ENCODE measurements at regions not wholly inside any gene's neighbourhood (a gene's known extent, or its start where the extent isn't known, plus 50 kb on each side); places are given as distances from the start of the nearest gene placed in this dataset.

DNA sequence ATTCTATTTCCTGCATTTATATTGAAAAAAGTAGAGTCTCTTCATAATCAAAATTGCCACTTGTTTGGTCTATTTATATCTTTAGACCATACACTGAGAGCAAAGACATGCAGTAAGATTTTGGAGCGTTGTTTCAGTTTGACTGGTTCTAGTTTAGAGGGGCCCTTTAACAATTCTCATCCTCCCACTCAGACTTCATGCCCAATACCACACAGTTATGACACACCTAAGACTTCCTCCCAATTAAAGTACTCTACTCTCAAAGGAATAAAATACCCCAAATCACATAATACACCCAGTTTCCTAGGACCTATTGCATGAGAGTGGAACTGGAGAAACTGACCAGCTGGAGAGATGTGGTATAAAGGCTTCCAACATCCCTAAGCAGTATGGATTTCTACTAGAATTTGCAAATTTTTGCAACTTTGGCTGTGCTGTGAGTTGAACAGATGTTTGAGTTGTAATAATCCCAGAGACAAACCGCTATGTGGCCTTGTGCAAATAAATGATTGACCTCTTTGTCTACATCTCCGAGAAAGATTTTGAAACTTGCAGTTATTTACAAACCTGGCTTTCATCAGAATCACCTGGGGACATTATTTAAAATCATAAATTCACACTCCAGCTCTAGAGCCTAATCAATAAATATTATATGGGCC is 170.0 kb upstream of the ROBO2 start:
- Histone ChIP-seq H2AFZ (replicated peaks) (no peak overlapping the region), H3K4me2 (no peak overlapping the region), H3K36me3 (no peaks in the 10 kb centered on the region), H3K4me1 (peaks cover 5% of the 10 kb centered on the region), H3K4me3 (no peak overlapping the region), H3F3A (ENCODE audit: low read depth) (no peaks in the 10 kb centered on the region), H3K9me3 (ENCODE audit: low read depth) (no peaks in the 10 kb centered on the region), H3K79me2 (ENCODE audit: low read depth) (no peaks in the 10 kb centered on the region), H3K9ac (no peak overlapping the region), H3K27me3 (no peaks in the 10 kb centered on the region), H4K20me1 (ENCODE audit: low read depth) (no peaks in the 10 kb centered on the region), H3K27ac (no peak overlapping the region)
- Mint-ChIP-seq H3K27ac (no peak overlapping the region), H3K27me3 (ENCODE audit: insufficient read depth, low read depth) (no peaks in the 10 kb centered on the region), H3K4me3 (no peak overlapping the region), H3K4me1 (no peaks in the 10 kb centered on the region), H3K36me3 (no peaks in the 10 kb centered on the region), H3K9me3 (no peaks in the 10 kb centered on the region)
- TF ChIP-seq EZH2 (IDR thresholded peaks at IDR 0.05) (no peak), EZH2phosphoT487 (IDR thresholded peaks at IDR 0.05) (no peak)
- TF ChIP-seq, protein P1, sequence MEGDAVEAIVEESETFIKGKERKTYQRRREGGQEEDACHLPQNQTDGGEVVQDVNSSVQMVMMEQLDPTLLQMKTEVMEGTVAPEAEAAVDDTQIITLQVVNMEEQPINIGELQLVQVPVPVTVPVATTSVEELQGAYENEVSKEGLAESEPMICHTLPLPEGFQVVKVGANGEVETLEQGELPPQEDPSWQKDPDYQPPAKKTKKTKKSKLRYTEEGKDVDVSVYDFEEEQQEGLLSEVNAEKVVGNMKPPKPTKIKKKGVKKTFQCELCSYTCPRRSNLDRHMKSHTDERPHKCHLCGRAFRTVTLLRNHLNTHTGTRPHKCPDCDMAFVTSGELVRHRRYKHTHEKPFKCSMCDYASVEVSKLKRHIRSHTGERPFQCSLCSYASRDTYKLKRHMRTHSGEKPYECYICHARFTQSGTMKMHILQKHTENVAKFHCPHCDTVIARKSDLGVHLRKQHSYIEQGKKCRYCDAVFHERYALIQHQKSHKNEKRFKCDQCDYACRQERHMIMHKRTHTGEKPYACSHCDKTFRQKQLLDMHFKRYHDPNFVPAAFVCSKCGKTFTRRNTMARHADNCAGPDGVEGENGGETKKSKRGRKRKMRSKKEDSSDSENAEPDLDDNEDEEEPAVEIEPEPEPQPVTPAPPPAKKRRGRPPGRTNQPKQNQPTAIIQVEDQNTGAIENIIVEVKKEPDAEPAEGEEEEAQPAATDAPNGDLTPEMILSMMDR (IDR thresholded peaks at IDR 0.05), result no peak
- DNase-seq (ENCODE audit: low spot score), result no peak

DNA sequence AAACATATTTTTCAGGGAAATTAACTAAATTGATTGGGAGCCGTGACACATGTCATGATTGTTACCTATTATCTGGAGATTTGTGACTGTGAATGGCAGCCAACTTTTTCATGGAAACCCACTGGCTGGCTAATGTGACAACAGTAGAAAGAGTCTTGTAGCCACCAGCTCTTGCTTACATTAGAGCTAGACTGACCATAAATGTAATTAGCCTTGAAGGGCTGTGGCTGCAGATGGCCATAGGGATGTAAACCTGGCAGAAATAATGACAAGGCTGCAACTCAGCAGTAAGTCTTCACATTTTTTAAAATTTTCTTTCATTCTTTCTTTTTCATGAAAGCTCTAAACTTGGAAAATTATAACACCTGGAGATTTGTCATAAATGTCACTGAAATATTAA is 168.2 kb upstream of the ROBO2 start:
- TF ChIP-seq EZH2 (IDR thresholded peaks at IDR 0.05) (no peak), EZH2phosphoT487 (IDR thresholded peaks at IDR 0.05) (no peak)

DNA sequence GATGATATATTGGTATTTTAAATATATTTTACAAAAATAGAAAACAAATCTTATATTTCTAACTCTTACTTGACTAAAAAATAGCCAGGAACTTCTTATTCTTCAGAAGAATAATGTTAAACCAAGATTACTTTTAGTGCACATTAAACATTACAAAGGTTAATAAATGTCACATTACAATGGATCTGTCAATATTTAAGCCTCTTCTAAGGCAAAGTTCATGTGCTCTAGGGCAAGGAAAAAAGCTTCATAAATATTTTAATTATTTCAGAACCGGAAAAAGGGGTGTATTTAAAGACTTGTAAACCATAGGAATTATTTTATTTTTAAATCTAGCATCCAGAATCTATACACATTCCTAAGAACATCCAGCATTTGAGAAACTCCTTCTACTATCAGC is 166.9 kb upstream of the ROBO2 start:
- no peak overlapping the region for H3K4me3 ChIP-seq
- no peaks in the 10 kb centered on the region for H3K9me3 ChIP-seq (ENCODE audit: low read depth)
- H3K27me3 ChIP-seq, result no peaks in the 10 kb centered on the region
- Mint-ChIP-seq H3K27ac (no peak overlapping the region), H3K4me3 (no peak overlapping the region), H3K9me3 (no peaks in the 10 kb centered on the region), H3K4me1 (no peaks in the 10 kb centered on the region), H3K36me3 (no peaks in the 10 kb centered on the region), H3K27me3 (ENCODE audit: insufficient read depth, low read depth) (no peaks in the 10 kb centered on the region)
- H3K4me1 ChIP-seq, result peaks cover 5% of the 10 kb centered on the region
- no peaks in the 10 kb centered on the region for H3F3A ChIP-seq (ENCODE audit: low read depth)
- H4K20me1 ChIP-seq (ENCODE audit: low read depth), result no peaks in the 10 kb centered on the region
- H3K36me3 ChIP-seq, result no peaks in the 10 kb centered on the region
- no peak for DNase-seq (ENCODE audit: low spot score)
- H3K27ac ChIP-seq, result no peak overlapping the region
- no peak overlapping the region for H3K9ac ChIP-seq
- H2AFZ ChIP-seq (replicated peaks), result no peak overlapping the region
- no peaks in the 10 kb centered on the region for H3K79me2 ChIP-seq (ENCODE audit: low read depth)
- H3K4me2 ChIP-seq, result no peak overlapping the region
- TF ChIP-seq EZH2phosphoT487 (IDR thresholded peaks at IDR 0.05), result no peak
- TF ChIP-seq, protein P1 (IDR thresholded peaks at IDR 0.05), result no peak
- TF ChIP-seq EZH2 (IDR thresholded peaks at IDR 0.05), result no peak

More for the DNA sequence above, 168.2 kb upstream of the ROBO2 start:
- Histone ChIP-seq H3K4me3 (no peak overlapping the region), H3K9ac (no peak overlapping the region), H3K4me2 (no peak overlapping the region), H4K20me1 (ENCODE audit: low read depth) (no peaks in the 10 kb centered on the region), H3K4me1 (peaks cover 5% of the 10 kb centered on the region), H3K36me3 (no peaks in the 10 kb centered on the region), H3K9me3 (ENCODE audit: low read depth) (no peaks in the 10 kb centered on the region), H3K27ac (no peak overlapping the region), H3K27me3 (no peaks in the 10 kb centered on the region), H3F3A (ENCODE audit: low read depth) (no peaks in the 10 kb centered on the region), H2AFZ (replicated peaks) (no peak overlapping the region), H3K79me2 (ENCODE audit: low read depth) (no peaks in the 10 kb centered on the region)
- no peaks in the 10 kb centered on the region for H3K27me3 Mint-ChIP-seq (ENCODE audit: insufficient read depth, low read depth)
- no peak overlapping the region for H3K27ac Mint-ChIP-seq
- H3K4me3 Mint-ChIP-seq, result no peak overlapping the region
- no peak for DNase-seq (ENCODE audit: low spot score)
- H3K4me1 Mint-ChIP-seq, result no peaks in the 10 kb centered on the region
- no peaks in the 10 kb centered on the region for H3K36me3 Mint-ChIP-seq
- H3K9me3 Mint-ChIP-seq, result no peaks in the 10 kb centered on the region

DNA sequence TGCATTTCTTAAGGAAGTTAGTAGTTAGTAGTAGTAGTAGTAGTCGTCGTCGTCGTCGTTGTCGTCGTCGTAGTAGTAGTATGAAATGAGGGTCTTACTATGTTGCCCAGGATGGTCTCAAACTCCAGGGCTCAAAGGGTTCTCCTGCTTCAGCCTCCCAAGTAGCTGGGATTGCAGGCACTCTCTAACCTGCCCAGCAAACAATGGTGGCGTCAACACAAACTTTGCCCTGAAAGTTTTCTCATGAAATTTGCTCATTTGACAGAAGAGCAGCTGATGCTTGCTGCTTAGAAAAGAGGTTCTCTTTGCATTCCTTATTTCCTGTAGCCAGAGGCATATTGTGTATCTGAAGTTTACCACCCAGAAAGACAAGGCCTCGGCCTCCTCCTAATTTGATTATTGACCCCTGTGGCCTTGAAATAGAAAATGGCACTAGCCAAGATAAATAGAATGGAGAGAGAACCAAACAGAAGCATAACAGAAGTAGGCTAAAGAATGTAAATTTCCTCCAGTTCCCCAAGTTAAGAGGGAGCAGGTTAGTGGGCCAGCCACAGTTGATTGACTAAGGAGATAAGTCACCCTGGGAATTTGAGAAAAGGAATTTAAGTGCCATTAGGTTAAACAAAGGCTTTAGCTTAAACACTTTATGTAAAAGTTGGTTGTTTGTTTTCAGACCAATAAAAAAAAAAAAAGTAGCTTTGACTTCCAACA is 166.2 kb upstream of the ROBO2 start:
- Histone ChIP-seq H3K27ac (no peak overlapping the region), H3K9ac (no peak overlapping the region), H2AFZ (replicated peaks) (peak overlapping the region; percentile 37), H3F3A (ENCODE audit: low read depth) (no peaks in the 10 kb centered on the region), H3K4me2 (no peak overlapping the region), H3K27me3 (no peaks in the 10 kb centered on the region), H3K36me3 (no peaks in the 10 kb centered on the region), H3K4me3 (no peak overlapping the region), H3K79me2 (ENCODE audit: low read depth) (no peaks in the 10 kb centered on the region), H3K4me1 (peaks cover 5% of the 10 kb centered on the region), H4K20me1 (ENCODE audit: low read depth) (no peaks in the 10 kb centered on the region), H3K9me3 (ENCODE audit: low read depth) (no peaks in the 10 kb centered on the region)
- Mint-ChIP-seq H3K27ac (no peak overlapping the region), H3K36me3 (no peaks in the 10 kb centered on the region), H3K4me1 (no peaks in the 10 kb centered on the region), H3K9me3 (no peaks in the 10 kb centered on the region), H3K27me3 (ENCODE audit: insufficient read depth, low read depth) (no peaks in the 10 kb centered on the region), H3K4me3 (no peak overlapping the region)
- TF ChIP-seq EZH2 (IDR thresholded peaks at IDR 0.05) (no peak), EZH2phosphoT487 (IDR thresholded peaks at IDR 0.05) (no peak)
- no peak for DNase-seq (ENCODE audit: low spot score)
